ENCODE measurements at regions not wholly inside any gene's neighbourhood (a gene's known extent, or its start where the extent isn't known, plus 50 kb on each side); places are given as distances from the start of the nearest gene placed in this dataset.

DNA sequence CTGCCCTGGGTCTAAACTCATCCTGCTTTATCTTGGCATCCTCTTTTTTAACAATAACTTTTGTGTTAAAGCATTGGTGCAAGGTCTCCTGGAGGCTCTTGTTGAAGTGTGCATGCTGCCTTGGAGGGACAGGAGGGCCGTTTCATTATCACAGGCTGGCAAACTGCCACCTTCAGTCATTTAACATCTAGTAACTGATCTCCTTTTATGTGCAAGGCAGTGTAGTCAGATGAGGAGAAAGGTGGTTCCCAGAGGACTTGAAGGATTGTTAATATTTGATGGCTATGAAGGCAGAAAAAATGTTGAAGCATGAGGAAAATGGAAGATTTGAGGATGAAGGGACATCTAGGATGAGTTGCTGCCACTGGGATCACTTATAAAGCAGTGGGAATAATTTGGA is 439.4 kb downstream of the RAPGEF2 start:
- no peaks in the 10 kb centered on the region for H3K36me3 ChIP-seq
- H3K4me3 ChIP-seq: no peak overlapping the region
- no peak overlapping the region for H3K9ac ChIP-seq
- no peaks in the 10 kb centered on the region for H3K9me3 ChIP-seq
- peaks cover 5% of the 10 kb centered on the region for H3K4me1 ChIP-seq
- H3K4me2 ChIP-seq: no peak overlapping the region
- H3K27ac ChIP-seq: no peak overlapping the region
- no peaks in the 10 kb centered on the region for H4K20me1 ChIP-seq
- TF ChIP-seq Cebpa-rat (IDR thresholded peaks at IDR 0.05): no peak
- no peaks in the 10 kb centered on the region for H3K27me3 ChIP-seq

- no peaks in the 10 kb centered on the region for H3K27me3 ChIP-seq
- TF ChIP-seq Cebpa-rat (IDR thresholded peaks at IDR 0.05): no peak
- no peak overlapping the region for H3K27ac ChIP-seq
- H4K20me1 ChIP-seq: no peaks in the 10 kb centered on the region
- H3K4me1 ChIP-seq: peaks cover 5% of the 10 kb centered on the region
- H3K9me3 ChIP-seq: no peaks in the 10 kb centered on the region
- H3K4me2 ChIP-seq: no peak overlapping the region
- no peak overlapping the region for H3K9ac ChIP-seq
- H3K36me3 ChIP-seq: no peaks in the 10 kb centered on the region
- no peak overlapping the region for H3K4me3 ChIP-seq
Observed at GRCh38 chr4:159543831-159544230, 441.0 kb downstream of the RAPGEF2 start.

- no peak overlapping the region for H3K4me2 ChIP-seq
- no peaks in the 10 kb centered on the region for H3K27me3 ChIP-seq
- no peak for TF ChIP-seq Cebpa-rat (IDR thresholded peaks at IDR 0.05)
- no peak overlapping the region for H3K9ac ChIP-seq
- H3K36me3 ChIP-seq: no peaks in the 10 kb centered on the region
- H3K4me3 ChIP-seq: no peak overlapping the region
- no peaks in the 10 kb centered on the region for H3K9me3 ChIP-seq
- peaks cover 2% of the 10 kb centered on the region for H3K4me1 ChIP-seq
- no peaks in the 10 kb centered on the region for H4K20me1 ChIP-seq
- H3K27ac ChIP-seq: no peak overlapping the region
Observed at GRCh38 chr4:159545556-159545955, 442.7 kb downstream of the RAPGEF2 start.

DNA sequence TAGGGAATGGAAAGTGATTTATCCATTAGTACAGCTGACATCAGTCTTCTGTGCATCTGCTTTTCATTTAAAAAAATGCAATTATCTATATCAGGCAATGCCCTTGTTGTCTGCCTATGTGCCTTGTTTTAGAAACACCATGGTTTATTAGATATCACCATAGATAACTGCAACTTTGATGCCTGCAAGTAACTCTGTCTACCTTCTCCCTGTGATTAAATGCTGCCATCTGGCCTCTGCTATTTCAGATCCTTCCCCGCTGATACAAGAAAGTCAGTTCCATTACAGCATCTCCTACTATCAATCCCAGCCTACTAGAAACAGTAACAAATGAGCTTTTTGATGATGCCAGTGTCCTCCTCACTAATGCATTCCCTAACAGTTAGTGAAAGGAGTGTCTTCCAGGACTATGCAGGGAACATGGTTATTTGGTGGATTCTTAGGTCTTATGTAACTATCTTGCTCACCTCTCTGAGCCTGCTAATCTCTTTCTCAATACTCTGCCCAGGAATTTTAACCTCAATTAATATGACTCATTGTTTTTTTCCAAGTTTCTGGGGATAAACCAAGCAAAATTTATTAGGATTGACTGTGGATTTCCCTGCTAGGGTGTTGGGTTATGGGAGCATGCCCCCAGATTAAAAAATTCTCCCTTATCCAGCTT is 444.9 kb downstream of the RAPGEF2 start:
- Histone ChIP-seq H4K20me1 (no peaks in the 10 kb centered on the region), H3K4me2 (no peak overlapping the region), H3K4me3 (no peak overlapping the region), H3K9me3 (no peaks in the 10 kb centered on the region), H3K4me1 (no peaks in the 10 kb centered on the region), H3K27me3 (no peaks in the 10 kb centered on the region), H3K9ac (no peak overlapping the region), H3K36me3 (no peaks in the 10 kb centered on the region), H3K27ac (no peak overlapping the region)
- TF ChIP-seq Cebpa-rat (IDR thresholded peaks at IDR 0.05): no peak

DNA sequence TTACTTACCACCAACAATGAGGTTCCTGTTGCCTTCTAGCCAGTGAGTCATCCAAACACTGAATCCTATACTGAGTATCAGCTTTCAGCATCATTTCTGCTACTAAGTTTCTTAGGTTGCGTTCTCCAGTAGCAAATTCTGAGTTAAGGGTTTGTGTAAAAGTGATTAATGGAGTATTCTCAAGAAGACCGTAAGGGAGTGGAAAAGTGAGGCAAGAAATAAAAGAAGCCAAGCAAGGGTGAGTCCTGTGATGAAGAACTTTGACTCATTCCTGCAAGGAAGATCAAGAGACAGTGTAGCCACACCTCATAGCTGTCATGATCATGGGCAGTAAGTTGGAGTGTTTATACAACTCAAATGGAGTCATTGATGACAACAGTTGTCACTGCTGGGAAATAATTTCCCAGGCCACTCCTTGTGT is 446.2 kb downstream of the RAPGEF2 start:
- Histone ChIP-seq H3K9me3 (no peaks in the 10 kb centered on the region), H3K4me1 (no peaks in the 10 kb centered on the region), H3K4me2 (no peak overlapping the region), H3K27ac (no peak overlapping the region), H3K36me3 (no peaks in the 10 kb centered on the region), H3K9ac (no peak overlapping the region), H4K20me1 (no peaks in the 10 kb centered on the region), H3K4me3 (no peak overlapping the region), H3K27me3 (no peaks in the 10 kb centered on the region)
- no peak for TF ChIP-seq Cebpa-rat (IDR thresholded peaks at IDR 0.05)

DNA sequence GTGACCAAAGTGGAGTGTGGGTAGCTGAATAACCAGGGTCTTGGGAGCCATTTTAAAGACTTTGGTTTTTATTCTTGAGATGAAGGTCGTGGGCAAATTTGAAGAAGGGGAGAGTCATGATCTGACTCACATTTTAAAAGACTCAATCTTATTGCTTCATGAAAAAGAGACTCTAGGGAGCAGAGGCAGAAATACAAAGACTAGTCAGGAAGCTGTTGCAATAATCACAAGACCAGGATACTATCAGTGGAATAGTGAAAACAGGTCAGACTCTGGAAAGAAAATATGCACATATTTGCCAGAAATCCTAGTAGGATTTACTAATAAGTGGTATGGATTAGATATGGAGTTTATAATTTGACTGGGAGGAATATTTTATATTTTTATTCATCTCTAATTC is 448.4 kb downstream of the RAPGEF2 start:
- H3K36me3 ChIP-seq: no peaks in the 10 kb centered on the region
- no peak overlapping the region for H3K4me3 ChIP-seq
- H3K27ac ChIP-seq: no peak overlapping the region
- H4K20me1 ChIP-seq: no peaks in the 10 kb centered on the region
- no peak for TF ChIP-seq Cebpa-rat (IDR thresholded peaks at IDR 0.05)
- H3K9me3 ChIP-seq: no peaks in the 10 kb centered on the region
- no peak overlapping the region for H3K4me2 ChIP-seq
- H3K27me3 ChIP-seq: no peaks in the 10 kb centered on the region
- H3K9ac ChIP-seq: no peak overlapping the region
- H3K4me1 ChIP-seq: peaks cover 5% of the 10 kb centered on the region; the same call in 1 of the 2 replicates

GRCh38 chr4:159552979-159553768 is 450.3 kb downstream of the RAPGEF2 start:
- no peak overlapping the region for H3K4me2 ChIP-seq
- H3K4me1 ChIP-seq: peaks cover 5% of the 10 kb centered on the region; the same call in 1 of the 2 replicates
- no peaks in the 10 kb centered on the region for H3K36me3 ChIP-seq

GRCh38 chr4:159555873-159556272 is 453.0 kb downstream of the RAPGEF2 start:
- H3K4me3 ChIP-seq: no peak overlapping the region
- no peaks in the 10 kb centered on the region for H3K9me3 ChIP-seq
- H3K9ac ChIP-seq: no peak overlapping the region
- H3K36me3 ChIP-seq: no peaks in the 10 kb centered on the region
- no peaks in the 10 kb centered on the region for H4K20me1 ChIP-seq
- no peak for TF ChIP-seq Cebpa-rat (IDR thresholded peaks at IDR 0.05)
- no peak overlapping the region for H3K27ac ChIP-seq
- H3K4me2 ChIP-seq: peak overlapping the region; percentile 6; the same call in 1 of the 2 replicates
- H3K4me1 ChIP-seq: peaks cover 5% of the 10 kb centered on the region; the same call in 1 of the 2 replicates
- no peaks in the 10 kb centered on the region for H3K27me3 ChIP-seq

More at GRCh38 chr4:159552979-159553768, 450.3 kb downstream of the RAPGEF2 start:
- Histone ChIP-seq H3K4me3 (no peak overlapping the region), H3K27ac (no peak overlapping the region), H3K9ac (no peak overlapping the region), H3K9me3 (no peaks in the 10 kb centered on the region), H4K20me1 (no peaks in the 10 kb centered on the region), H3K27me3 (no peaks in the 10 kb centered on the region)
- TF ChIP-seq Cebpa-rat (IDR thresholded peaks at IDR 0.05): no peak

DNA sequence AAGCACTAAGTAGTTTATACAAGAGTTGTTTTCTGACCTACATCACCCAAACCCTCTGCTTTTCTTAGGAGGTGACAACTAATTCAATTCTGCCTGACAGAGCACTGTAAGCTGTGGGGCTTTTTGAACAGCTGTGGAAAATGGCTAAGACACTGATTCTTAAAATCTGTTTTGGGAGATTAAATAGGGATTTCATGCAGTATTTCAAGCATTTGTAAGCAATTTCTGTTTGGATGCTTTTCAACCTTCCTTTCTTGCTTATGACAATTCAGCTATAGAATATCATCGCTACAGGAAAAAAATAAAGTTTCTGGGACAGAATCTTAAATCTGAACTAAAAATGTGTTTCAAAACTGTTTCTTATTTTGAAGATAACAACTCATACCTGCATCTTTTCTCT is 459.5 kb downstream of the RAPGEF2 start:
- Histone ChIP-seq H3K4me2 (no peak overlapping the region), H4K20me1 (no peaks in the 10 kb centered on the region), H3K36me3 (no peaks in the 10 kb centered on the region), H3K27me3 (no peaks in the 10 kb centered on the region), H3K9ac (no peak overlapping the region), H3K4me3 (no peak overlapping the region), H3K4me1 (no peaks in the 10 kb centered on the region), H3K27ac (no peak overlapping the region), H3K9me3 (peaks cover 8% of the 10 kb centered on the region; the same call in 1 of the 2 replicates)
- no peak for TF ChIP-seq Cebpa-rat (IDR thresholded peaks at IDR 0.05)

DNA sequence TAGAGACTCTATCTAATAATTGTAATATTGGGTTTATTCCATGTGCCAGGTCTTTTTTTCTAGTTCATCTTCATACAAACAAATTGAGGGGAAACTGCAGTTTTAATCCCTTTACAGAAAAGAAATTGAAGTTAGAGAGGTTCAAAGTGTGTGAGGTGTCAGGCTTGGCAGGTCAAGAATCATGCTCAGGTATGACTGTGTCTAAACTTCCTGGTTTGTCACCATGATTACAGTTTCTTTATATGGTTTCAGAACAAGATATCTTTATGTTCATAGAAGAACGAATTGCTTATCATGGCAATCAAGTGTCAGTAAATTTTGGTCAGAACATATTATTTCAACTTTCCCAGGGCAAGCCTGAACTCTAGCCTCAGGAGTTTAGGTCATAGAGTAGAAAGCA is 460.4 kb downstream of the RAPGEF2 start:
- Histone ChIP-seq H3K27ac (no peak overlapping the region), H3K27me3 (no peaks in the 10 kb centered on the region), H3K9me3 (peaks cover 8% of the 10 kb centered on the region; the same call in 1 of the 2 replicates), H3K9ac (no peak overlapping the region), H3K4me1 (no peaks in the 10 kb centered on the region), H3K36me3 (no peaks in the 10 kb centered on the region), H4K20me1 (no peaks in the 10 kb centered on the region), H3K4me3 (no peak overlapping the region), H3K4me2 (no peak overlapping the region)
- no peak for TF ChIP-seq Cebpa-rat (IDR thresholded peaks at IDR 0.05)

Measured in BLaER1 (cell line).